ENCODE measurements at regions not wholly inside any gene's neighbourhood (a gene's known extent, or its start where the extent isn't known, plus 50 kb on each side); places are given as distances from the start of the nearest gene placed in this dataset.

DNA sequence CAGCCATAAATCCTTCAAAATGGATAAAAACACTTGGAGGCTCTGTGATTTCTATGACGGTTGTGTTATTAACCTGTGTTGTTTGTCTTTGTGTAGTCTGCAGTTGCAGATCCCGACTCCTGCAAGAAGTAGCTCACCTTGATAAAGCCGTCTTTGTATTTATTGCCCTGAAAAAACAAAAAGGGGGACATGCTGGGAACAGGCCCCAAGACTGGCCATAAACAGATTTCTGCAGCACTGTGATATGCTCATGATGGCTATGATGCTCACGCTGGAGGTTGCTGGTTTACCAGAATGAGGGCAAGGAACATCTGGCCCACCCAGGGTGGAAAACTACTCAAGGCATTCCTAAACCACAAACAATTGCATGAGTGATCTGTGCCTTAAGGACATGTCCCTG, 71.0 kb downstream of the LGALS9 start:
- H3K27me3 Mint-ChIP-seq (ENCODE audit: low read depth) = peaks cover 14% of the 10 kb centered on the region
- H3K9me3 Mint-ChIP-seq = peaks cover 58% of the 10 kb centered on the region
- no peak for DNase-seq (ENCODE audit: low spot score)
- no peak overlapping the region for H3K4me3 Mint-ChIP-seq
- TF ChIP-seq GABPB1 (CRISPR knock-in tag; IDR thresholded peaks at IDR 0.05) (no peak), USF1 (CRISPR knock-in tag; IDR thresholded peaks at IDR 0.05) (no peak), MYBL2 (CRISPR knock-in tag; IDR thresholded peaks at IDR 0.05) (no peak), AFF4 (CRISPR knock-in tag; IDR thresholded peaks at IDR 0.05; ENCODE audit: borderline replicate concordance) (no peak), ZNF219 (CRISPR knock-in tag; IDR thresholded peaks at IDR 0.05; ENCODE audit: borderline replicate concordance) (no peak), MXD4 (CRISPR knock-in tag; IDR thresholded peaks at IDR 0.05; ENCODE audit: borderline replicate concordance) (no peak), GTF2I (CRISPR knock-in tag; conservative IDR thresholded peaks at IDR 0.05) (no peak), FOXP4 (CRISPR knock-in tag; IDR thresholded peaks at IDR 0.05) (no peak), JUN (CRISPR knock-in tag; IDR thresholded peaks at IDR 0.05) (no peak), ZNF138 (CRISPR knock-in tag; conservative IDR thresholded peaks at IDR 0.05) (no peak), ESRRA (CRISPR knock-in tag; IDR thresholded peaks at IDR 0.05; ENCODE audit: borderline replicate concordance) (no peak), E2F1 (CRISPR knock-in tag; IDR thresholded peaks at IDR 0.05) (no peak), ZMAT4 (CRISPR knock-in tag; IDR thresholded peaks at IDR 0.05) (no peak), ZNF121 (CRISPR knock-in tag; IDR thresholded peaks at IDR 0.05) (no peak), CREM (CRISPR knock-in tag; IDR thresholded peaks at IDR 0.05) (no peak)
- TF ChIP-seq, protein P1, sequence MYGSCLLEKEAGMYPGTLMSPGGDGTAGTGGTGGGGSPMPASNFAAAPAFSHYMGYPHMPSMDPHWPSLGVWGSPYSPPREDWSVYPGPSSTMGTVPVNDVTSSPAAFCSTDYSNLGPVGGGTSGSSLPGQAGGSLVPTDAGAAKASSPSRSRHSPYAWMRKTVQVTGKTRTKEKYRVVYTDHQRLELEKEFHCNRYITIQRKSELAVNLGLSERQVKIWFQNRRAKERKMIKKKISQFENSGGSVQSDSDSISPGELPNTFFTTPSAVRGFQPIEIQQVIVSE (CRISPR knock-in tag; IDR thresholded peaks at IDR 0.05; ENCODE audit: borderline replicate concordance) = no peak
- TF ChIP-seq, protein P2, sequence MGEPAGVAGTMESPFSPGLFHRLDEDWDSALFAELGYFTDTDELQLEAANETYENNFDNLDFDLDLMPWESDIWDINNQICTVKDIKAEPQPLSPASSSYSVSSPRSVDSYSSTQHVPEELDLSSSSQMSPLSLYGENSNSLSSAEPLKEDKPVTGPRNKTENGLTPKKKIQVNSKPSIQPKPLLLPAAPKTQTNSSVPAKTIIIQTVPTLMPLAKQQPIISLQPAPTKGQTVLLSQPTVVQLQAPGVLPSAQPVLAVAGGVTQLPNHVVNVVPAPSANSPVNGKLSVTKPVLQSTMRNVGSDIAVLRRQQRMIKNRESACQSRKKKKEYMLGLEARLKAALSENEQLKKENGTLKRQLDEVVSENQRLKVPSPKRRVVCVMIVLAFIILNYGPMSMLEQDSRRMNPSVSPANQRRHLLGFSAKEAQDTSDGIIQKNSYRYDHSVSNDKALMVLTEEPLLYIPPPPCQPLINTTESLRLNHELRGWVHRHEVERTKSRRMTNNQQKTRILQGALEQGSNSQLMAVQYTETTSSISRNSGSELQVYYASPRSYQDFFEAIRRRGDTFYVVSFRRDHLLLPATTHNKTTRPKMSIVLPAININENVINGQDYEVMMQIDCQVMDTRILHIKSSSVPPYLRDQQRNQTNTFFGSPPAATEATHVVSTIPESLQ (CRISPR knock-in tag; IDR thresholded peaks at IDR 0.05) = no peak
- CTCF ChIA-PET = no interaction called here
- no peaks in the 10 kb centered on the region for H3K4me1 Mint-ChIP-seq
- H3K36me3 Mint-ChIP-seq = peaks cover 16% of the 10 kb centered on the region
- POLR2A ChIA-PET = no interaction called here
- no peak overlapping the region for H3K27ac Mint-ChIP-seq
- no peak for ATAC-seq

All from WTC11 (cell line).